ENCODE measurements at regions not wholly inside any gene's neighbourhood (a gene's known extent, or its start where the extent isn't known, plus 50 kb on each side); places are given as distances from the start of the nearest gene placed in this dataset.

DNA sequence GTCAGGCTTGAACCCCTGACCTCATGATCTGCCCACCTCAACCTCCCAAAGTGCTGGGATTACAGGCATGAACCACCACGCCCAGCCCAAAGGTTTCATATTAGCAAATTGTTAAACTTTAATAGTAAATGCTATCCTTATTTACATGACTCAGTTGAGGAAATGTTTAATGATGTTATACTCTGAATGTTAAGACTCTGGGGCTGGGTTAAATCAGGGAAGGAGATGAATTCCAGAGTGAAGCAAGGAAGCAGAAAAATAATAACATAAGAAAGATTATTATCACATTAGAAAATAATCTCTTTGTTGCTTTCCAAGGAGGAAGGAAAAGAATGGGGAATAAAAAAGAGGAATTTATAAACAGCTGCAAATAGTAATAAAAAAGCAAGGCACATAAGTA lies 105.3 kb downstream of the PTGS2 start:
- H3K4me3 ChIP-seq = no peak overlapping the region
- no peaks in the 10 kb centered on the region for H3K27me3 ChIP-seq (replicated peaks)
- no peaks in the 10 kb centered on the region for H3K4me1 ChIP-seq (replicated peaks)
- no peak overlapping the region for H3K27ac ChIP-seq
- no peak for DNase-seq (ENCODE audit: low read depth in 1 of 2, low spot score in 2 of 2)
- H3K36me3 ChIP-seq = no peaks in the 10 kb centered on the region
- no peaks in the 10 kb centered on the region for H3K9me3 ChIP-seq (replicated peaks)

DNA sequence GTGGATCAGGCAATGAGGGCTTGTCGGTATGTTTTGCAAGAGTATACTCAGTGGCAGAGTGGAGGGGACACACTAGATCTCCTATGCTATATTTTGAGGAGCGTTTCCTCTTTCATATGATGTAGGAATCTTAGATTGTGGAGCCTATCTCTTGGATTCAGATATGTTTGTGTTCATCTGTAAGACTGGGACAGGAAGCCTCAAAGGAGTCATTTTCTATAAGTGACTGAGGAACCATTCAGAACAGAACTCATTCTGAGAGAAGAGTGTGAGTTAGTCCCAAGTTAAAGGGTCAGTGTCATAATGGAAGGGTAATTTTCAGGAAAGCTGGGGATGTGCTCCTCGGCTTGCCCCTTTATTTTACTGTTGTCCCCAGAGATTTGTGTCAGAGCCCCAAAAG lies 107.7 kb downstream of the PTGS2 start:
- Histone ChIP-seq H3K4me3 (no peak overlapping the region), H3K4me1 (replicated peaks) (no peaks in the 10 kb centered on the region), H3K27me3 (replicated peaks) (no peaks in the 10 kb centered on the region), H3K9me3 (replicated peaks) (no peaks in the 10 kb centered on the region), H3K36me3 (no peaks in the 10 kb centered on the region), H3K27ac (no peak overlapping the region)
- DNase-seq (ENCODE audit: low read depth in 1 of 2, low spot score in 2 of 2) = no peak

DNA sequence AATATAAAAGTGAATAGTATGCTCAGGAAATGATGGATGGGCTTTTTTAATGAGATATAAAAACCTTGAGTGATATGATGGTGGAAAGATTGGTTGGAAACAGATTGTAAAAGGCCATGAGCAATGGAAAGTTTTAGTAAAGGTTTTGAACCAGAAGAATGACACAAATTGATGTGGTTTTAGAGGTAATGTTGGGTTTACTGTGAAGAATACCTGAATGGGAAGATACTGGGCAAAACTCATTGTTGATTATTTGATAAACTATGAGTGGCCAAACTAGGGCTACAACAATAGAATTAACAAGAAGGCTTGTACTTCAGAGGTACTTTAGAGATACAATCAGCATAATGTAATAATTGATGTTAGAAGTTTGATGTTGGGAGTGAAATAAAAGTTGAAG lies 108.5 kb downstream of the PTGS2 start:
- Histone ChIP-seq H3K27ac (no peak overlapping the region), H3K4me1 (replicated peaks) (no peaks in the 10 kb centered on the region), H3K9me3 (replicated peaks) (no peaks in the 10 kb centered on the region), H3K4me3 (no peak overlapping the region), H3K36me3 (no peaks in the 10 kb centered on the region), H3K27me3 (replicated peaks) (no peaks in the 10 kb centered on the region)
- no peak for DNase-seq (ENCODE audit: low read depth in 1 of 2, low spot score in 2 of 2)

DNA sequence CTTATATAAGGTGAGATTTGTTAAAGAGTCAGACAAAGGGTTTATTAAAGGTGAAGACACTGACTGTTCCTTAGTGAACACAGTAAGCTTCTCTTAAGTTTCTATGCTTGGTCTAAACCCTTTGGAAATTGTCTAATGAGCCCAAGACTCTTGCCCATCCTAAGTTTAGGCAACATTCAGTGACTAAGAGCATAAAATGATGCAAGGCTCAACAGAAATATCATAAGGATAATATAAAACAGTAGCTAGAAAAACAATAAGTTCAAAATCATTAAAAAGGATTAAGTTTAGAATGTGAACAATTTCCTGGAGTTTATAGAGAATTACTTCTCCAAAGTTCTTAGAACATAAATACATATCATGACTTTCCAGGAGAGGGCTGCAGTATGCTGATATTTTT lies 108.9 kb upstream of the PDC start:
- H3K27ac ChIP-seq = no peak overlapping the region
- no peaks in the 10 kb centered on the region for H3K9me3 ChIP-seq (replicated peaks)
- DNase-seq (ENCODE audit: low read depth in 1 of 2, low spot score in 2 of 2) = no peak
- H3K36me3 ChIP-seq = no peaks in the 10 kb centered on the region
- no peaks in the 10 kb centered on the region for H3K27me3 ChIP-seq (replicated peaks)
- H3K4me3 ChIP-seq = no peak overlapping the region
- no peaks in the 10 kb centered on the region for H3K4me1 ChIP-seq (replicated peaks)

DNA sequence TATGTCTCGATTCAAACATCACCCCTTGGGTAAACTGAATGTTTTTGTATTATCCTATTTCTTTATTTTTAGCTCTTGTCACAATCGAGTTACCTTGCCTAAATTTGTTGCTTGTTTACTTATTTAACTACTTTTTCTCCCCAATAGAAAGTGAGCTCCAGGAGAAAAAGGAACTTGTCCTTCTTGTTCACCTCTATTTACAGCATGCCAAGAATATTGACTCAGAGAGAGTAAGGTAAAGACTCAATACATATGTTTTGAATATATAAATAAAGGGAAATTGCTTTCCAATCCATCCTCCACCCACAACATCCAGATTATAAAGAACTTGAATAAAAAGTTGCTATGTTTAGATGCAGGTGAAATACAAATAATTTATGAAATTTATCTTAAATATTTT lies 107.3 kb upstream of the PDC start:
- Histone ChIP-seq H3K4me1 (replicated peaks) (no peaks in the 10 kb centered on the region), H3K4me3 (no peak overlapping the region), H3K27ac (no peak overlapping the region), H3K9me3 (replicated peaks) (no peaks in the 10 kb centered on the region), H3K27me3 (replicated peaks) (no peaks in the 10 kb centered on the region), H3K36me3 (no peaks in the 10 kb centered on the region)
- DNase-seq (ENCODE audit: low read depth in 1 of 2, low spot score in 2 of 2) = no peak

DNA sequence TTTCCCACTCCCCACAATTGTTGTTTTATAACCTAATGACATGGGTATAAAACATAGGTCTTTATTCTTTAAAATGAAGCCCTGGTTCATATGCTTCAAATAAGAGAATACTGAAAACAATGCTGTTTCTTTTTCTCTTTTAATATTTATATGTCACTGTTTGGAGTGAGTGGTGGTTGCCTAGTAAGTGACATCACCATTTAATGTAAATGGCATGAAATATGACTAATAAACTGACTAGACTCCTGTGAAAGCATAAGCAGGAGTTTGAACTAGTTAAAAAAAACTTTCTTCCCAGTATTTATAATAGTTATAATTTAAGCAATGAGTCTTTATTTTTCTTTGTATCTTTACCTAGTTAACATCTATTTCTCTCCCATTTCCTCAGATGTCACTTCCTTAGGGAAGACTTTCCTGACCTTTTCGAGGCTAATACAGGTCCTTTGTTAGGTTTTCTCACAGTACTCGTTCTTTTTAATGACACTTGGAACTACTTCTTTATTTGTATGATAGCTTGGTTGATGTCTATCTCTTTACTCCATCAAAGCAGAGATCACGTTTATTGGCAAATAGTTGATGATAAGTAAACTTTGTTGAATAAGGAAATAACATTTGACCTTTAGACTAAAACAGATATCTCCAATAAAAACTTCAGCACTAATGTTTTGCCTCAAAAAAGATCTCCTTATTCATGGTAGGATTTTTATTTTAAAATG lies 105.4 kb upstream of the PDC start:
- H3K36me3 ChIP-seq = no peaks in the 10 kb centered on the region
- H3K27me3 ChIP-seq (replicated peaks) = no peaks in the 10 kb centered on the region
- H3K4me1 ChIP-seq (replicated peaks) = no peaks in the 10 kb centered on the region
- no peak overlapping the region for H3K4me3 ChIP-seq
- H3K9me3 ChIP-seq (replicated peaks) = no peaks in the 10 kb centered on the region
- no peak overlapping the region for H3K27ac ChIP-seq
- DNase-seq (ENCODE audit: low read depth in 1 of 2, low spot score in 2 of 2) = no peak

DNA sequence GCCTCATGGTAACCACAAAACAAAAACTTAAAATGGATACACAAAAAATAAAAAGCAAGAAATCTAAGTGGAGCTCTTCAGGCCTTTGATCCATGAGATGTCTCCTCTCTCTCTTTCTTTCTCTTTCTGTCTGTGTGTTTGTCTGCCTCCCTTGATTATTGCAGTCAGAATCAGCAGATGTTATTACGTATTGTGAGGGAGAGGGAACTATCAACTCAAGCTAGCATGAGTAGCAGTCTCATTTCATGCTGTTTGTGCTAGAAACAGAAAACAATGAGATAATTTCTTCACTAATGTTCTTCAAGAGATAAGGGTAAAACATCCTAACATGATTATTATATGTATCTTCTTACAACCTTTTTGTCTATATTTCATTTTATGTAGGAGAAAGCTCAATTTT lies 103.7 kb upstream of the PDC start:
- Histone ChIP-seq H3K27ac (no peak overlapping the region), H3K9me3 (replicated peaks) (no peaks in the 10 kb centered on the region), H3K4me3 (no peak overlapping the region), H3K36me3 (no peaks in the 10 kb centered on the region), H3K4me1 (replicated peaks) (no peaks in the 10 kb centered on the region), H3K27me3 (replicated peaks) (no peaks in the 10 kb centered on the region)
- DNase-seq (ENCODE audit: low read depth in 1 of 2, low spot score in 2 of 2) = no peak

DNA sequence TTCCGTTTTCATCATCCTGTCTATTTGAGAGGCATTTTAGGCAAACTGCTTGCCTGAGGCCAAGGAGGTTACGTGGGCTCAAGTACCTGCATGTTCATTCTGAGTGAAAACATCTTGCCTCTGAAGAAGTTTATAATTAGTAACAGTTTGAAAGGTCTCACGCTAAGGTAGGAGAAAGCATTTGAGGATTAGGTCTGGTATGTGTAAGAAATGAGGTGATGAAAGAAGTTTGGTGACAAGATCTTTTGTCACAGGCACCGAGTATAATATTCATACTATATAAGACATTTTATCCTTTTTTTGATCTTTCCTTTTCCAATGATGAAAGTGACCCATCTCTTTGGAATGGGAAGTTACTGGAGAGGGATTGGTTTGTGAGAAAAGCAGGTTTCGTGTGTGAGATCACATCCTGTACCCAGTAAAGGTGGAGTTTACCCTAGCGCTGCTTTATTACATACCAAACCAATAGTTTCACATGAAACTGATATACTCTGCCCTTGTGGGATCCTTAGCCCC lies 98.7 kb upstream of the PDC start:
- no peak overlapping the region for H3K27ac ChIP-seq
- DNase-seq (ENCODE audit: low read depth in 1 of 2, low spot score in 2 of 2) = no peak

DNA sequence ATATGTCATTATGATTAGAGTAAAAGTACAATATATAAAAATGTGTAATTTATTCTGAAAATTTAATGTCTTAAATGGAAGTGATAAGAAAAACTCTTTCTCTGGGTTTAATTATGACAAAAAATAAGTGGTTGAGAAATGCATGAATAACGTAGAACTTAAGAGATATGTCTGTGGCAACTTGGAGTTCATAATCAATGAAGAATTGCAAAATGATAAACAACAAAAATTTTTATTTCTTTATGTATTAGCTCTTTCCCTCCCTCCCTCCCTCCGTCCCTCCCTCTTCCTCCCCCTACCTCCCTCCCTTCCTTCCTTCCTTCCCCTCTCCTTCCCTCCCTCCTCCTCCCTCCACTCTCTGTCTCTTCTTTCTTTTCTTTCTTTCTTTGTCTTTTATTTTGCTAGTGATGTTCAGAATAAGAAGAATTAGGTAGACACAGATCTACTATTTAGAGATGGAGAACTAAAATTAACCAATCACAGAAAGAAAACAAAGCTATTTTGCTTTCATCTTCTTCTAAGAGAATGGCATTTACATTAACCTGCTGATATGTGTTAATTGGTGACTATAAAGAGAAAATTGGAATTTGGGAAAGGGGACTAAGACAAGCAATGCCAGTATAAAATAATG lies 96.3 kb upstream of the PDC start:
- Histone ChIP-seq H3K4me3 (no peak overlapping the region), H3K27me3 (replicated peaks) (no peaks in the 10 kb centered on the region; the same call in 1 of the 2 replicates), H3K27ac (no peak overlapping the region), H3K9me3 (replicated peaks) (no peaks in the 10 kb centered on the region), H3K36me3 (no peaks in the 10 kb centered on the region), H3K4me1 (replicated peaks) (no peaks in the 10 kb centered on the region)
- DNase-seq (ENCODE audit: low read depth in 1 of 2, low spot score in 2 of 2) = no peak

More for the DNA sequence above, 98.7 kb upstream of the PDC start:
- no peaks in the 10 kb centered on the region for H3K9me3 ChIP-seq (replicated peaks)
- H3K4me3 ChIP-seq = no peak overlapping the region
- no peaks in the 10 kb centered on the region; the same call in 1 of the 2 replicates for H3K27me3 ChIP-seq (replicated peaks)
- H3K36me3 ChIP-seq = no peaks in the 10 kb centered on the region
- no peaks in the 10 kb centered on the region for H3K4me1 ChIP-seq (replicated peaks)

DNA sequence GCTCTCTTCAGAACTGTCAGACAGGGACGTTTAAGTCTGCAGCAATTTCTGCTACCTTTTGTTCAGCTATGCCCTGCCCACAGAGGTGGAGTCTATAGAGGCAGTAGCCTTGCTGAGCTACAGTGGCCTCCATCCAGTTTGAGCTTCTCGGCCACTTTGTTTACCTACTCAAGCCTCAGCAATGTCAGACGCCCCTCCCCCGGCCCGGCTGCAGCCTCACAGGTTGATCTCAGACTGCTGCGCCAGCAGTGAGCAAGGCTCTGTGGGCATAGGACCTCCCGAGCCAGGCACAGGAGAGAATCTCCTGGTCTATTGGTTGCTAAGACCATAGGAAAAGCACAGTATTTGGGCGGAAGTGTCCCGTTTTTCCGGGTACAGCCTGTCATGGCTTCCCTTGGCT lies 89.9 kb upstream of the PDC start:
- no peaks in the 10 kb centered on the region for H3K9me3 ChIP-seq (replicated peaks)
- no peaks in the 10 kb centered on the region for H3K36me3 ChIP-seq
- no peaks in the 10 kb centered on the region for H3K4me1 ChIP-seq (replicated peaks)
- no peak for DNase-seq (ENCODE audit: low read depth in 1 of 2, low spot score in 2 of 2)
- no peaks in the 10 kb centered on the region for H3K27me3 ChIP-seq (replicated peaks)
- no peak overlapping the region for H3K27ac ChIP-seq
- H3K4me3 ChIP-seq = no peak overlapping the region

DNA sequence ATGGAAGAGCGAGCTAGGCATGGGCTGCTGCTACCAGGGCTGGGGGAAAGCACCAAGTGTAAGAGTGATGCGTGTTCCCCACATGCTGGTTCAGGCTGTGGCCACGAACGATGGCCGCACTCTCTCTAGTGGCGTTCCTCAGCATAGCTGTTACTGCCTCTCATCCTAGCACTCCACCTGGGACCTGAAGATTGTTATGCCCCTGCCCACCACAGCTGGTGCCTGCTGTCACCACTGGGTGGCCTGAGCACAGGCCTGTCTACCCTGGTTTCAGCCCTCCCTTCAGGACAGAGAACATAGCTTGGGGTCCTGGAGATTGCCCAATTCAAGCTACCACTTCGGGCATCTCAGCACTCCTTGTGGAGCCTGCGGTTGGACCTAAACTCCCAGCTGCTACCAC lies 80.1 kb upstream of the PDC start:
- DNase-seq (ENCODE audit: low read depth in 1 of 2, low spot score in 2 of 2) = no peak
- no peak overlapping the region for H3K27ac ChIP-seq
- H3K36me3 ChIP-seq = no peaks in the 10 kb centered on the region
- H3K4me3 ChIP-seq = no peak overlapping the region
- no peaks in the 10 kb centered on the region for H3K9me3 ChIP-seq (replicated peaks)
- no peaks in the 10 kb centered on the region for H3K27me3 ChIP-seq (replicated peaks)
- H3K4me1 ChIP-seq (replicated peaks) = peaks cover 7% of the 10 kb centered on the region; the same call in 1 of the 2 replicates

DNA sequence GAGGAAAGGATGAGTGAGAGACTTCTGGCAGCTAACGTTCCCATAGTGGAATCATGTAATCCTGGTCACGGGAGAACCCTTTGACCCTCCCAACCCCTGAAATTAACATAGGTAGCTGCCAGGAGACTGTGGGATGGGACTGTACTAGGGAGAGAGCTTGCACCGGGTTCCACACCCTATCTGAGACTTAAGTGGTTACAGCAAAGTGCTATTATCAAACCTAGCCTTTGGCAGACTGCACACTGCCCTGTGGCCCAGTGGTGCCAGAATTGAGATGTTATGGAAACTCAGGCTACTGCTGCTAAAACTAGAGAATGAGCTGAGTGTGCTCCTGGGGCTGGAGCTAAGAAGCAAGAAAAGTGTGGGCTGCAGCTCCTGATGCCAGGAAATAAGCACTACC lies 79.6 kb upstream of the PDC start:
- Histone ChIP-seq H3K27ac (no peak overlapping the region), H3K9me3 (replicated peaks) (no peaks in the 10 kb centered on the region), H3K4me3 (no peak overlapping the region), H3K4me1 (replicated peaks) (peaks cover 10% of the 10 kb centered on the region), H3K36me3 (no peaks in the 10 kb centered on the region), H3K27me3 (replicated peaks) (no peaks in the 10 kb centered on the region)
- DNase-seq (ENCODE audit: low read depth in 1 of 2, low spot score in 2 of 2) = no peak

DNA sequence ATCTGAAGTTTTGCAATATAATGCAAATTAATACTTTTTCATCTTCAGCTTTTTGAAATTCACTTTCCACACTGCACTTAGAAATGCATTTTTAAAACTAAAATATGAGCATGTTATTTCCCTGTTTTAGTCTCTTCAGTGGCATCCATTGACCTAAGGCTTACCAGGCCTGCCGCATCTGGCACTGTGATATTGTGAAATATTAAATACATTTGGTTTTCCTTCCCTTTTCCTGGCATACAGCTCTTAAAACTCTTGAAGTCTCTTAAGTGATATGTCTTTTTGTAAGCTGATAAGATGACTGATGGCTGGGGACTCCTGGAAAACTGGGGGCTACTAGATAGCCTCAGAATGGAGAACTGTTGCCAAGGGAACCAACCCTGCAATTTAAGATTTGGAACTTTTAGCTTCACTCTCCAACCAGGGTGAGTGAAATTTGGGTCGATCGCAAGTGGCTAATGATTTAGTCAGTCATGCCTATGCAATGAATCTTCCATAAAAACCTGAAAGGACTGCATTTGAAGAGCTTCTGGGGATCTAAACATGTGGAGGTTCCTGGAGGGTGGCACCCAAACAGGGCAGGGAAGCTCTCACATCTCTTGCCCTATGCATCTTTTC lies 75.5 kb upstream of the PDC start:
- Histone ChIP-seq H3K4me1 (replicated peaks) (peaks cover 12% of the 10 kb centered on the region), H3K36me3 (no peaks in the 10 kb centered on the region), H3K27me3 (replicated peaks) (no peaks in the 10 kb centered on the region), H3K9me3 (replicated peaks) (no peaks in the 10 kb centered on the region), H3K4me3 (no peak overlapping the region), H3K27ac (no peak overlapping the region)
- no peak for DNase-seq (ENCODE audit: low read depth in 1 of 2, low spot score in 2 of 2)

DNA sequence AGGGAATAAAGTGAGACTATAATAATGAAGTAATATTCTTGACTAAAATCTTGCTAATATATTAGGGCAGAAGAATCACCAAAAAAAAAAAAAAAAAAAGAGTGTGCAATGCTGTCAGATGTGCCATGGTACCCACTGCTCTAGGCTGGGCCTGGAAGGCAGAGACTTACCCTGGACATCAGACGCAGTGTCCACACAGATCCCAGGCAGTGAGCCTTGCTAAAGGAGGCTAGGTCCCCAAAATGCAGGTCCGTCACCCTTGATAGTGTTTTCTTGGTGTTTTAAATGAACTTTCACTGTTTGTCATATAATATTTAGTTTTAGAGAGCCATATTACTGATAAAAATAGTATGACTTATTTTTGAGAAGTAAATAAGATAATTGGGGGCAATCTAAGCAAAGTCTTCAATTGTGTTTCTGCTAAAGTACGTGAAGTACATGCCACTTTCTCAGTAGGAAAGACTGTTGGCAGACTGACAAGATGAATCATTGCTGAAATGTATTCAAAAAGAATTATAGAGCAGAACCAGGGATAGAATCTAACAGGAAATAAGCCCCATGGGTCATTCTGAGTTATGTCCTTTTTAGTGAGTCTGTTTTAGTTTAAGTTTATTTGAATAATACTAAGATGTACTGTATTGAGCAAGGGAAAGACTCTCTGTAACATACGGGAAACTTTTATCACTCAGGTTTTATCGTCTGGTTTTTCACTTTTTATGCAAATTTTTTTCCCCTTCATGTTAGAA lies 74.6 kb upstream of the PDC start:
- Histone ChIP-seq H3K9me3 (replicated peaks) (no peaks in the 10 kb centered on the region), H3K4me3 (no peak overlapping the region), H3K36me3 (no peaks in the 10 kb centered on the region), H3K4me1 (replicated peaks) (peaks cover 12% of the 10 kb centered on the region), H3K27ac (no peak overlapping the region), H3K27me3 (replicated peaks) (no peaks in the 10 kb centered on the region)
- DNase-seq (ENCODE audit: low read depth in 1 of 2, low spot score in 2 of 2) = peak in 1 of 2 experiments; percentile 74
